ENCODE measurements at regions not wholly inside any gene's neighbourhood (a gene's known extent, or its start where the extent isn't known, plus 50 kb on each side); places are given as distances from the start of the nearest gene placed in this dataset.

GRCh38 chr4:10750714-10751113 is 66.1 kb upstream of the CLNK start:
- intact Hi-C loops (cut with DNase I) = no loop called here
- TF ChIP-seq POLR2A (IDR thresholded peaks at IDR 0.05) = no peak
- TF ChIP-seq, protein P1, sequence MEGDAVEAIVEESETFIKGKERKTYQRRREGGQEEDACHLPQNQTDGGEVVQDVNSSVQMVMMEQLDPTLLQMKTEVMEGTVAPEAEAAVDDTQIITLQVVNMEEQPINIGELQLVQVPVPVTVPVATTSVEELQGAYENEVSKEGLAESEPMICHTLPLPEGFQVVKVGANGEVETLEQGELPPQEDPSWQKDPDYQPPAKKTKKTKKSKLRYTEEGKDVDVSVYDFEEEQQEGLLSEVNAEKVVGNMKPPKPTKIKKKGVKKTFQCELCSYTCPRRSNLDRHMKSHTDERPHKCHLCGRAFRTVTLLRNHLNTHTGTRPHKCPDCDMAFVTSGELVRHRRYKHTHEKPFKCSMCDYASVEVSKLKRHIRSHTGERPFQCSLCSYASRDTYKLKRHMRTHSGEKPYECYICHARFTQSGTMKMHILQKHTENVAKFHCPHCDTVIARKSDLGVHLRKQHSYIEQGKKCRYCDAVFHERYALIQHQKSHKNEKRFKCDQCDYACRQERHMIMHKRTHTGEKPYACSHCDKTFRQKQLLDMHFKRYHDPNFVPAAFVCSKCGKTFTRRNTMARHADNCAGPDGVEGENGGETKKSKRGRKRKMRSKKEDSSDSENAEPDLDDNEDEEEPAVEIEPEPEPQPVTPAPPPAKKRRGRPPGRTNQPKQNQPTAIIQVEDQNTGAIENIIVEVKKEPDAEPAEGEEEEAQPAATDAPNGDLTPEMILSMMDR (IDR thresholded peaks at IDR 0.05) = no peak
- Histone ChIP-seq H3K9me3 (no peaks in the 10 kb centered on the region), H3K27me3 (no peaks in the 10 kb centered on the region), H3K36me3 (replicated peaks in 1 of 2; ENCODE audit: insufficient read depth in 1 of 2, low read depth in 2 of 2) (no peaks in the 10 kb centered on the region), H3K27ac (no peak overlapping the region), H3K4me3 (no peak overlapping the region), H3K4me1 (no peaks in the 10 kb centered on the region)
- ATAC-seq (no peak), DNase-seq (no peak)
- 55 to 60% methylated on average over 5 of the region's 5 CpGs for WGBS, 2 donors

GRCh38 chr4:10747186-10747585 is 62.6 kb upstream of the CLNK start:
- no peaks in the 10 kb centered on the region for H3K4me1 ChIP-seq
- H3K36me3 ChIP-seq (replicated peaks in 1 of 2; ENCODE audit: insufficient read depth in 1 of 2, low read depth in 2 of 2) = no peaks in the 10 kb centered on the region
- TF ChIP-seq, protein P1 (IDR thresholded peaks at IDR 0.05) = no peak
- TF ChIP-seq POLR2A (IDR thresholded peaks at IDR 0.05) = no peak
- H3K27ac ChIP-seq = no peak overlapping the region
- H3K27me3 ChIP-seq = no peaks in the 10 kb centered on the region
- DNase-seq = no peak
- no peak for ATAC-seq
- intact Hi-C loops (cut with DNase I) = no loop called here
- H3K4me3 ChIP-seq = no peak overlapping the region
- H3K9me3 ChIP-seq = no peaks in the 10 kb centered on the region
- 46 to 64% methylated on average over 5 of the region's 5 CpGs for WGBS, 2 donors

GRCh38 chr4:10746371-10747171 is 62.0 kb upstream of the CLNK start:
- no peak for TF ChIP-seq POLR2A (IDR thresholded peaks at IDR 0.05)
- TF ChIP-seq, protein P1 (IDR thresholded peaks at IDR 0.05) = no peak
- H3K4me3 ChIP-seq = no peak overlapping the region
- H3K27me3 ChIP-seq = no peaks in the 10 kb centered on the region
- WGBS, 2 donors = 45 to 58% methylated on average over 3 of the region's 3 CpGs
- no peaks in the 10 kb centered on the region for H3K4me1 ChIP-seq
- H3K9me3 ChIP-seq = no peaks in the 10 kb centered on the region
- intact Hi-C loops (cut with DNase I) = no loop called here
- H3K27ac ChIP-seq = no peak overlapping the region
- DNase-seq = no peak
- no peaks in the 10 kb centered on the region for H3K36me3 ChIP-seq (replicated peaks in 1 of 2; ENCODE audit: insufficient read depth in 1 of 2, low read depth in 2 of 2)
- ATAC-seq = no peak

- H3K4me1 ChIP-seq = no peaks in the 10 kb centered on the region
- no peak for TF ChIP-seq POLR2A (IDR thresholded peaks at IDR 0.05)
- TF ChIP-seq, protein P1 (IDR thresholded peaks at IDR 0.05) = no peak
- H3K4me3 ChIP-seq = no peak overlapping the region
- WGBS, 2 donors = 52 to 73% methylated on average over 3 of the region's 3 CpGs
- ATAC-seq (no peak), DNase-seq (no peak)
- intact Hi-C loops (cut with DNase I) = no loop called here
- no peak overlapping the region for H3K27ac ChIP-seq
- H3K9me3 ChIP-seq = no peaks in the 10 kb centered on the region
- H3K36me3 ChIP-seq (replicated peaks in 1 of 2; ENCODE audit: insufficient read depth in 1 of 2, low read depth in 2 of 2) = no peaks in the 10 kb centered on the region
- H3K27me3 ChIP-seq = no peaks in the 10 kb centered on the region
These were observed 58.8 kb upstream of the CLNK start for GRCh38 chr4:10743357-10743756.

Measured in body of pancreas (tissue), 4 donors.